Fibroblast of skin of abdomen (primary cell): ENCODE measurements at regions not wholly inside any gene's neighbourhood (a gene's known extent, or its start where the extent isn't known, plus 50 kb on each side); places are given as distances from the start of the nearest gene placed in this dataset.
"Not testable (repeated sequence)": the region's sequence is repeated elsewhere in the genome, so short reads cannot be mapped to it uniquely, and the experiment has no call there.

Experiments used
- DNase-seq: peaks from one replicate; pipeline ENCODE4 v3.0.0-alpha.2; 2013

DNA sequence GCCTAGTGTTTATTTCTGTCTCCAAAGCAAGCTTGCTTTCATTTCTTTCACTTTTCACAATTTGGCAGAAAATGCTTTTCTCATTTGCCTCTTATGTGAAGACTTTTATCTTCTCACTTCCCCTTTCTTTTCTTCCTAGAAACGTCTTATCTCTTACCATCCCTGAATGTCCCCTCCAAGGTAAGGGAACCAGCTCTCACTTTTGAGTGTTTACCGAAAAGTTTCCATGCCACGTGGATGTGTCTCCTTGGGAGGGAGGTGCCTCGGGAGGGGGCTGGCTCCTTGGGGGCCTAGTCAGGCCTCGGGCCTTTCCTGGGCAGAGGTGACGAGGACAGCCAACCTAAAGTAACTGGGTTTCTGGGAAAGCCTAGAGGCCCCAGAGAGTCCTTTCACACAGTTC is 127.4 kb downstream of the CD24 start:
- DNase-seq, result no peak

DNA sequence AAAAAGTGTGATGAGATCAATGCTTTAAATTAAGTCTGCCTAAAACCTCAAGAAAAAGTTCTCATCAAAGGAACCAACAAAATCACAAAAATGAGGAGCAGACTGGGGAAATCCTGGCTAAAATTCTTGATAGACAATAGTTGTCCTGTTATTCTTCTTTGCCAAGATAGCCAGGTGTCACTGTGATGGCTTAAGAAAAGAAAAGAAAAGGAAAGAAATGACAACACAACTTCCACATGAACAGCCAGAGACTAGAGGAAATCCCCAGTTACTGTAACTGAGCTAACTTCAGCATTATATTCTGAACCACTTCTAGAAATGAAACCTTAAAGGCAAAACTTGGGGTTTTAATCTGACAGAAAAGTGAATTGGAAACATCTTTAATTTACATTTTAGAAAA is 129.6 kb downstream of the CD24 start:
- DNase-seq, result no peak

DNA sequence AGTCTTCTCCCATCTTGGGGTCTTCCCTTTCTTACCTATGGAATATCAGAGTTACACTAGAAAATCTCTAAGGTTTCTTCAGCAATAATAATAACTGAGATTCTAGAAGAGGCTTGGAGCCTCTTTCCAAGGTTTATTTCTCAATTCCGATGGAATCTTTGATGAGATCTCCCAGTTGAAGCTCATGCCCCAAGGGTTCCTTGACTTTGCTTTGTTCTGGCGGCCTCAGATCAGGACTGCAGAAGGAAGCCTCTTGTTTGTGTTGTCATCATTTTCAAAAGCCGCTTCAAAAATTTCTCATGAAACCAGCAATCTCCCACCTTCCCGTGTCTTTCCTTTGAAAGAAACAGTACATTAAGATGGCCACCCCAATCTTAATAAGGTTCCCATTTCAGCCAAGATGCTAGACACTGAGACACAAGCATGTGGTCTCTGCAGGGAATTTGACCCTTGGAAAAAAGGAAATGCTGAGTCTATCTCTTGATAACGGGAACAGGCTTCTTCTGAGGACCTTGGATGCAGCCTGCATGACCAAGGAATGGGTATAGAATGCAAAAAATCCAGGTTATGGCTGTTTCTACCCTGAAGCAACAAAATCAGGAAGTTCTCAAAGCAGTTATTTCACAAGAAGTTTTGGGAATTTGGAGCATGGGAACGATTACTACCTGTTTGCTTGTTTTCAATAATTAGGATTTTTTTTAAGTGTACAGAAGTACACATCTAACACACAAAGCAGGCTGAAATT is 141.6 kb downstream of the CD24 start:
- no peak for DNase-seq

DNA sequence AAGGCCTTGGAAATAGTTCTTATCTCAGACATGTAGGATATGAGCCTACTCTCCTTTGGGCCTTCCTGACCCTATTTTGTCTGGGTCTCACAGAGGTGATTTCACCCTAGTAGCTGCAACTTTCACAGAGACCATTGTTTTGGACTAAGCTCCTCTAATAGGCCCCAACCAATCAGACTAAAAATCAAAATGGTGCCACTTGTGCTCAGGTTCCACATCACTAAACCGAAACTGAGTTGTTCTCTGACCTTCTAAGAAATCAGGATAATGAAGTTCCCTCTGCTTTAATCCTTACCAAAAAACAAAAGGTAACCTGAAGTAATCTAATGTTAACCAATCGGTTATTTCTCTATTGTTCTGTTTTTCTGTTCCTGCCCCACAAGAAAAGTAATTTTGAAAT is 143.6 kb downstream of the CD24 start:
- no peak for DNase-seq

DNA sequence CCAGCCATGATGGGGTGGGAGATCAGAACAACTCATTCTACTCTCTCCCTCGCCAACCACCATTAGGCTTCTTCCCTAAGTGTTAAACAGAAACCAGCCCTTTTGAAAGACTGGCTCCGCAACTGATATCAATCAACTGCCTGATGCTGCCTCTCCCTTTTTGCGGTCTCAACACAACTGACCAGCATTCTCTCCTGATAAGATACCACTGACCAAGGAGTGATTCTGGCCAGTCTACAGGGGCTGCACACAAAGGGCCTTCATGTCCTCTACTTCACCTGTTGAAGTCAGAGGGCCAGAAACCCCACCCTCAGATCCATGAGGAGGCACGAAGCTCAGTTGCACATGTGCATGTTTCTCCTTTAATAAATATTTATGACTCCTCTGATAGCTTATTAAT is 145.1 kb downstream of the CD24 start:
- no peak for DNase-seq

DNA sequence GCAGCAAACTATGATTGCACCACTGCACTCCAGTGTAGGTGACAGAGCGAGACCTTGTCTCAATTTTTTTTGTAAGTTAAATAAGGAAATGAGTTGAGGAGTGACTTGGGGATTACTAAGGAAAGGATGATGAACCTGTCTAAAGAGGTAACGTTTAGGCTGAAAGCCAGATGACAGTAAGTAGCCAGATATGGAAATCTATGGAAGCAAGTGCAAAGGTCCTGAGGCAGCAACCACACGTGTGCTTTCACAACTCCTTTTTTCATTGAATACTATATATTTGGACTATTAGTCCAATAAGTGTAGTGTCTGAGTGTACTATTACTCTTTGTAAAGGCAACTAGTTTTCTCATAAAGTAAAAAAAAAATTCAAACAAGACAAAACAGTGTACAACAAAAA is 147.4 kb downstream of the CD24 start:
- no peak for DNase-seq

DNA sequence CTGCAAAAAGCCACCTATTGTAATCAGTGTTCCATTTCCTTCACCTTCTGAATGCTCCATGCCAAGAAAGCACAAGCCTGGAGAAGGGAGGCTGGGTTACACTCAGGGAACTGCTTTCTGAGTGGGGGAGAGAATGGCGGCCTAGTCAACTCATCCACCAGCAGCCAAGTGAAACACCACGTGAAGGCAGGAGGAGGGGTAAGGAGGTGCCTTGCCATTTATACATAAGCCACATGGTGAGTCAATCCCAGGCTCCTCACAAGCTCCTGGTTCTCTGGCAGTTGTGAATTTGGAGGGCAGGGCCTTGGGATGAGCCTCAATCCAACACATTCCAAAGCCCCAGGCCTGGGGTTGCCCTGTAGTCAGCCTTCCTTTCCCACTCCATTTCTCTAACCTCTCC is 149.4 kb downstream of the CD24 start:
- no peak for DNase-seq

DNA sequence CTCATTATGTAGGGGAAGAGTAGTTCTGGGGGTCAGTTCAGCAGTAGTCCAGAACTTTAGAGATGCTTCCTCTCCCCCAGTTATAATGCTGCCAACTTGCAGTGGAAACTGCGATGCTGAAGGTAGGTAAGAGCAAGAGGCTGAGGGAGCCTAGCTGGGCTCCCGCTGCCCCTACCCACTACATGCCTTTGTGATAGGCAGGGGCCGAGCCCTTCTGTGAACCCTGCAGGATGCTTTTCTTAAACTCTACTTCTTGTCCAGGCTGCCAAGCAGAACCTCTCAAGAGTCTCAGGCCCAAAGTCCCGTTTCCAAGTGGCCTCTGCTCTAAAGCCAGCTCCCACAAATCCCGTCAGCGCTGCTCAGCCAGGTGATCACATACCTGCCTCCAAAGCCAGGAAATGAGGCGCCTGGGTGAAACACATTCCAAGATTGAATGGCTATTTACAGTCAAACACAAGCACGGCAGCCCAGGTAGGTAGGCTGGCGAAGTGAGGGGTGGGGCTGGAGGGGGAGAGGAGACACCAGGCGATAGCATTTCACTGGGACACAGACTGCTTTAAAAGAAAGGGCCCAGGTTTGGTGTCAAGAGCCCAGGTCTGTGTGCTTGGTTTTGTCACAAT is 150.7 kb downstream of the CD24 start:
- DNase-seq, result no peak

DNA sequence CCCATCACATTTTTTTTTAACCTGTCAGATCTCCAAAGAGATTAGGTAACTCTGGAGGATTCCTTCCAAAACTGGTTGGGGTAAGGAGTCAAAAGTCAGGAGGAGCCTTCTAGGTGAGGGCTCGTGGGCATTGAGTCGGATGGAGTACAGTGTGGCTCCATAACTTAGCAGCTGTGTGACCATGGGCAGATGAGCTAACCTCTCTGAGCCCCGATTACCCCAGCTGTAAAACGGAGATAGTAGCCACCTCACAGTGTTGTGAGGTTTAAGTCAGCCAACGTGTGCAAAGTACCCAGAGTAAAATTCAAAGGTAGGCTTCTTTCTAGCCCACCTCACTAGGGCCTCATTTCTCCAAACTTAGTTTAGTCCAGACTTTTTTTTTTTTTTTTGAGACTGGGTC is 151.5 kb downstream of the CD24 start:
- no peak for DNase-seq

DNA sequence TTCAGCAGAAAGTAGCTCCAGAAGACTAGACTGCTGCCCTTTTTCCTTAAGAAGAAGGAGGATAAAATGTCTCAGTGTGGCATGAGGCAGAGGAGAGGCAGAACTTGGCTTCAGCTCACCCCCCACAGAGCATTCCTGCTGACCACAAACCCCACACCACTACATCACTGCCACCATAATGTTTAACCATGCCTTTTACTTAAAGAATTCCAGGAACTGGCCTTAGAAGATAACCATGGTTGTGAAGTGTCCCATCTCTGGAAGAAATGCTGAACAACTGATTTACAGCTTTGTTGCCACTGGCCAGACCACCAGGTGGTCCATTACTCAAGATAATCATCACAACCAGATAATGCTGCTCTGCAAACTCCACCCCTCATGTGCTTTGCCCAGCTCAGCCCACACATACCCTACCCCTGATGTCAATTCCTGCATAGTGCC is 154.1 kb downstream of the CD24 start:
- peak; percentile 83 for DNase-seq

DNA sequence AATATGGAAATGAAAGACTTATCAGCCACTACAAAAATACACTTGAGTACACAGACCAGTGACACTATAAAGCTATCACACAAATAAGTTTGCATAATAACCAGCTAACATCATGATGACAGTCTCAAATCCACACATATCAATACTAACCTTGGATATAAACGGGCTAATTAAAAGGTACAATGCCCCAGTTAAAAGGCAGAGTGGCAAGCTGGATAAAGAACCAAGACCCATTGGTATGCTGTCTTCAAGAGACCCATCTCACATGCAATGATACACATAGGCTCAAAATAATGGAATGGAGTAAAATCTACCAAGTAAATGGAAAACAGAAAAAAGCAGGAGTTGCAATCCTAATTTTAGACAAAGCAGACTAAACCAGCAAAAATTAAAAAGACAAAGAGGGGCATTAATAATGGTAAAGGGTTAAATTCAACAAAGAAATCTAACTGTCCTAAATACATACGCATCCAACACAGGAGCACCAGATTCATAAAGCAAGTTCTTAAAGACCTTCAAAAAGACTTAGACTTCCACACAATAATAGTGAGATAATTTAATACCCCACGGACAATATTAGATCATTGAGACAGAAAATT is 163.3 kb downstream of the CD24 start:
- DNase-seq, result no peak

DNA sequence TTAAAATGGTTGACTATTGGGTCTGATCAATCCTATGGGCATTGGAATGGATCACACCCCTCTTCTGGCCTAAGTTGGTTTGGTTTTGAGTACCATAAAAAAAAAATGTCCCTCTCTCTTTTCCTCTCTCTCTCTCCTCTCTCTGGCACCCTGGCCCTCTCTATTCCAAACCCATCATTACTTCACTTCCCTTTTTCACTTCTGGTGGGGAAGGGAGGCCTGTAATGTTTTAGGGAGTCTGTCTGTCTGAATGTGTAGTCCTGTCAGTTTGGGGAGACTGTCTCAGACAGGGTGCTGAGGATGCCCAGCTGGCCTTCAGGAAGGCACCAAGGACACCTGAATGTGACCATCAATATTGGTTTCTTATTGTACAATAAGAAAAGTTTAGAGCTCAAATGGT is 165.8 kb downstream of the CD24 start:
- no peak for DNase-seq

DNA sequence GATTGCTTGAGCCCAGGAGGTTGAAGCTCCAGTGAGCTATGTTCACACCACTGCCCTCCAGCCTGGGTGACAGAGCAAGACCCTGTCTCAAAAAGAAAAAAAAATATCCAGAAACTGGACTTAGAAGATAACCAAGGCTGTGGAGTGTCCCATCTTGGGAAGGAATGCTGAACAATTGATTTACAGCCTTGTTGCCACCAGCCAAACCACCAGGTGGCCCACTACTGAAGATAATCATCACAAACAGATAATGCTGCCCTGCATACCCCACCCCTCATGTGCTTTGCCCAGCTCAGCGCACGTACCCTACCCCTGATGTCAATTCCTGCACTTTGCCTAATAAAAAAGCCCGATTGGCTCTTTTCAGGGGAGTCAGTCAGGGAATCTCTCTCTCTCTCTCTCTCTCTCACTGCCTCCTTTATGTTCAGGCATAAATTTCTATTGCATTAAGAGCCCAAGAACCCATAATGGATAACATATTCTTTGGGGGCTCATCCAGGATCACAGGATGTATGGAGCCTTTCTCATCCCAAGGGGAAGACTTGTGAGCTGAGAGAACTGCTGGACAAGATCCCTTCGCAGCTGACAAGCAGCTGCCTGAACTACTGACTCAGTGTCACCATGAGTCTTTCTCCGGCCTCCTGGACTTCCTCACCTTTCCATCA is 166.4 kb downstream of the CD24 start:
- DNase-seq, result no peak

DNA sequence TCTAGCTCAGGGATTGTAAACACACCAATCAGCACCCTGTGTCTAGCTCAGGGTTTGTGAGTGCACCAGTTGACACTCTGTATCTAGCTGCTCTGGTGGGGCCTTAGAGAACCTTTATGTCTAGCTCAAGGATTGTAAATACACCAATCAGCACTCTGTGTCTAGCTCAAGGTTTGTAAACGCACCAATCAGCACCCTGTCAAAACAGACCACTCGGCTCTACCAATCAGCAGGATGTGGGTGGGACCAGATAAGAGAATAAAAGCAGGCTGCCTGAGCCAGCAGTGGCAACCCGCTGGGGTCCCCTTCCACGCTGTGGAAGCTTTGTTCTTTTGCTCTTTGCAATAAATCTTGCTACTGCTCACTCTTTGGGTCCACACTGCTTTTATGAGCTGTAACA is 168.3 kb downstream of the CD24 start:
- not testable (repeated sequence) for DNase-seq

DNA sequence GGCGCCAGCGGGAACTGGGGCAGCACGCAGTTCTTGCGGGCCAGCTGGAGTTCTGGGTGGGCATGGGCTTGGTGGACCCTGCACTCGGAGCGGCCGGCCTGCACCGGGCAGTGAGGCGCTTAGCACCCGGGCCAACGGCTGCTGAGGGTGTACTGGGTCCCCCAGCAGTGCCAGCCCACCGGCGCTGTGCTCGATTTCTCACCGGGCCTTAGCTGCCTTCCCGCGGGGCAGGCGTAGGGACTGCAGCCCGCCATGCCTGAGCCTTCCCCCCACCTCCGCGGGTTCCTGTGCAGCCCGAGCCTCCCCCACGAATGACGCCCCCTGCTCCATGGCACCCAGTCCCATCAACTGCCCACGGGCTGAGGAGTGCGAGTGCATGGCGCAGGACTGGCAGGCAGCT is 168.8 kb downstream of the CD24 start:
- no peak for DNase-seq

DNA sequence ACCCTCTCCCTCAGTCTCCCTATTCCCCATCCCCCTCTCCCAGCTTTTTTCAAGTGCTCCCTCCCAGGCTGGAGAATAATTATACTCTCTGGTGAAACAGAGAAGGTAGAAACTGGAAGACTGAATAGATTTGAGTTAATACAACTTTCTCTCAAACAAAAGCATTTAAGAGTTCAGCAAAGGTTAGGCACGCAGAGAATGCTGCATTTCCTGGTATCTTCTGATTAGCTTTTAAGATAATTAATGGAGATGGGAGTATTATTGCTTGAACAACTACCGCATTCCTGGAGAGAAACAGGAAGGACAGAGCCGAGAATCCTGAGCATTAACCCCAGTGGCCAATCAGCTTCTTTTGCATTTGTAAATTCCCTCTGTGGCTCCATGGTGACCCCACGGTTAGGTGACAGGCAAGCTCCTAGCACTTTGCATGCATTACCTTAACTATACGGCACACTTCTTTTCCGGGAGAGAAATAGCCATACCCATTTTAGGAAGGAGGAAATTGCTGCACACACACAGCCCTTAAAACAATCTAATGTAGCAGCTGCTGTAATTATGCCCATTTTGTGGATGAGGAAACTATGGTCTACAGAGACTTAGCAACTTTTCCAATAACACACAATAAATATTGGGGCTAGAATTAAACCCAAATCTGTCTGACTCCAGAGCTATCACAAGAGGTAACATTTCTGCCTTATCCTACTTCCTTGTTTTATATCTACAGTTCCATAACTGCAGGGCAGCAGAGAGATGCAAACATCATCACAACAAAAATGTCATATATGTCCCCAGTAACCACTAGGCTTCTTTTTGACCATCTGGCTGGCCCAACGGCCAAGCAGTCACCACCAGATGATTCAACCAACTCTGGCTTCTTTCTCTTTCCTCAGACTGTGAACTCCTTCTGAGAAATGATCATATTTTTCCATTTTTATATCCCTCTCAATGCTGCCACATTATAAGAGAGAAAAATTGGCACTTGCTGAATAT is 169.9 kb downstream of the CD24 start:
- no peak for DNase-seq

DNA sequence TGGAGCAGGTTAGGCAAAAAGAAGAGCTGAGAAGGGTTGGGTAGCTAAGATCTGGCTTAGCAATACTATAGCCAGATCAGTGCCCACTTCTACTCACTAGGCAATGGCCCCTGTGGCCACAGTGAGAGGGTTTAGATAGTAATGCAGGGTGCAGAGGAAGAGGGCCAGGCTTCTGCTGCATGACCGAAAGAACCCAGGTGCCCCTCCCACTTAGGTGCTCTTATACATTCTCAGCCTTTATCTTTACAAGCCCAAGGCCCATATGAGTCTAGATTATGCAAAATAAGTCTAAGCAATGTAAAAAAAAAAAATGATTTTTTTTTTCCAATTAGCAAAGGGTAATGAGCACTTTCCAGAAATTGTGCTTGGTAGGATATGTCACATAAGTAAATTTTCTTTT is 171.3 kb downstream of the CD24 start:
- no peak for DNase-seq

DNA sequence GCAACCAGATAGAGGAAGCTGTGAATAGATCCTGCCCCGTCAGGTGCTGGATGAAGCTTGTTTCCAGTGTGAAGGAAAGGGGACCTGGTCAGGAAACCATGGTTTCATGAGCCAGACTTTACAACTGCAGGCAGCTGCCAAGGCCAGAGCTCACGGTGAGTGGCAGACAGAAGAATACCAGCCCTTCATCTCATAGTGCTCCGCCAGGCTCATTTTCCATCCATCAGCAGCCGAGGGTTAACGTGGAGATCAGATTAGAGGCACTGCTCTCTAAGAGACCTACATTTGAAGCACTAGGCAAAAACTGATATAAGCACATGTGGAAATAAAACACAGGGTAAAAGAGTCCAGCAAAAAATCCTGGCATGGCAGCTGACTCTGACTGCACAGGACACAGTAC is 172.4 kb downstream of the CD24 start:
- no peak for DNase-seq

DNA sequence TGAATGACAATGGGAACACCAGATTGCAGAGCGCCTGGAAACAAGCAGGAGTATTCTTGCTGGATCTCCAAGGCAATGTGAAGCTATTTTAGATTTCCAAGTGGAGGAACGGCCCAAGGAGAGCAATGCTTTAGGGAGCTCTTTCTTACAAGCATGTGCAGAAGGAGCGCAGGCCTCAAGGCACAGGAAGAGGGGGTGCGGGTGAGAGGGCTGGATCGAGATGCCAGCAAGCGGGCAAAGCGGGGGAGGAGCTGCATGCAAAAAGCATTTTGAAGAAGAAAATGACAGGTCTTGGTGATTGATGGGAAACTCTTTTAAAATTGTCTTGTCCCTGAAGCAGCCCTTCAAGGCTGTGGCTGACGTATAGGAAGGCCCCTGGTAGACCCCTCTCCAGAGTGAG is 171.9 kb downstream of the QRSL1 start:
- no peak for DNase-seq

DNA sequence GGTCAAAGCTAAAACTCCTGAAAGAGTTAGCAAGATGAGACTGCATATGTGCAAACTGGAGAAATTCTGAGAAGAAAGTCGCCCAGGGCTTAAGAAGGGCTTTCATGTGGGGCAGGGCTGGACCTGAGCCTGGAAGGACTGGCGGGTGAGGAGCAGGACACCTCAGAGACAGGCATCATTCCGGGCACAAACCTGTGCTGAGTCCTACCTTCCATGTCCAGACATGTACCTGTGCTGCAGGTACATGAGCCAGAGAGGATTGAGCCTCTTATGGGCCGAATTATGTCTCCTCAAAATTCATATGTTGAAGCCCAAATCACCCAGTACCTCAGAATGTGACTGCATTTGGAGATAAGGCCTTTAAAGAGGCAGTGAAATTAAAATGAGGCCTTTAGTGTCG is 171.0 kb downstream of the QRSL1 start:
- no peak for DNase-seq

DNA sequence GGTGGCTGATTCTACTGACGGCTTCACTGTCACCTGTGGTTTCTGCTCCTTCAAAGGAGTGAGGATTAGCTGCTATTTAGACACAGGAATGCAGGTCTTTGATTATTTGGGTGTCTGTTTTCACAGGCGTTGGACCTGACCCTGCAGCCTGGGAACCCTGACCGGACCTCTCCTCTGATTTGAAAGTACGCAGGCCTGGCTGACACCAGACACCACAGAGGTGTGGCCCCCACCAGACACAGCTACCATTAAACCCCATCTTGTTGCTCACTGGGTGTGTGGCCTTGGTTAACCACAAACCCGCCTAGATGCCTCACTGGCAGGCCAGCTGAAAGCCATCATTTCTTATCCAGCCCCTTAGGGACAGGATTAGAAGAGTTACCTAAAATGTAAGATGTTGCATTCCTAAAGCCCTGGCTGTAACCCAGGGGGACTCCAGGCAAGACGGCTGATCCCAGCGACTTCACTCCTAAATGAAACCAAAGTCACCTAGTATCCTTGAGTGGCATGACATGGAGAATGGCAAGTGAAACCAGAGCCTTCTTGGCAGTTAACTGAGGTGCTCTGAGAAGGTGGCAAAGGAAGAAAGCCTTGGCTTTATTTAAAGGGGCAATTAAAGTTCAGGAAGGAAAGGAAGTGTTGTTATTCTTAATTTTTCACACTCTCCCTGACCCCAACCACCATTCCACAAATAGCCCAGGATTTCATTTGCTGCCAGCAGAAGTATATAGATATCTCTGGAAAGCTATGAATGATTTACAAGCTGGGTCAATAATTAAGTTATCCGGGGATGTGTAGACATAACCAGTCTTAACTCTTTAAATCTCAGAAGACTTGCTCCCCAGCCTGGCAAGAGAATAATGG is 169.9 kb downstream of the QRSL1 start:
- peak; percentile 71 for DNase-seq
